22Rv1 (cell line): ENCODE measurements at regions not wholly inside any gene's neighbourhood (a gene's known extent, or its start where the extent isn't known, plus 50 kb on each side); places are given as distances from the start of the nearest gene placed in this dataset.
"Not testable (repeated sequence)": the region's sequence is repeated elsewhere in the genome, so short reads cannot be mapped to it uniquely, and the experiment has no call there.

Experiments
- H3K27ac ChIP-seq: fragments of 450-650 bp; 2 replicates; pipeline ENCODE4 v1.5.1; 2017
- ZFX ChIP-seq: fragments of 450-650 bp; IDR thresholded peaks from 2 replicates; pipeline ENCODE4 v1.6.1; 2017; ENCODE audit warnings: antibody characterized with exemption, borderline replicate concordance
- TF ChIP-seq, protein P1 (sequence below): fragments of 450-650 bp; IDR thresholded peaks from 2 replicates; pipeline ENCODE4 v1.5.1; 2017; ENCODE audit warnings: mild to moderate bottlenecking

DNA sequence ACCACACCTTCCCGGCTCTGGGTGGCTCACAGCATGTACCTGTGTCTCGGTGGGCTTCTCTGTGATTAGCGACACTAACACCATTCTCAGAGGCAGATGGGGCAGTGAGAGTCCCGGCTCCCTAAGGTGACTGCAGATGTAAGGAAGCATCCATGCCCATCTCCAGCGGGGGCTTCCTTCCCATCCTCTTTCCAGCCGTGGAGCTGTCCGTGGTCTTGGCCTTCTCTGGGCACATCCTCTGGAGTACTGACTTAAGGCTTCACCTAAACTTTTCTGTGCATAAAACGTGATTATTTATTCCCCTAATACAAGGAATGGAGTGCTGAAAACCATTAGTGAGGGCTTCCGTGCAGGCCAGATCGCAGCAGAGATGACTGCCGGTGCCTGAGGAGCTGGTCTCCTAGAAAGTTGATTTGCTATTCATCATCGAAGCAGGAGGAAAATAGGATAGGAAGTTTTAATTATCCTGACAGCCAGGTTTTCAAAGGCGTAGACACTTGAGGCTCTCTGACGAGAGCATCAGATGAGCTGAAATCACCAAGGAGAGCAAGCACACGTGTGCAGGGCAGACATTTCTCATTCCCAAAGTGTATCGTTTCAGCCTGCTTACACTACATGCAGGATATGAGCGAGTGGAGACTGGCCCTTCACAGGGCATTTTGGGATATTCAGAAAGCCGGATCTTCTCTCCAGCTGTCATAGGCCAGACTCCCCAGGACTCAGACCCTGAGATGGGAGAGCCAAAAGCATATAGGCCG lies 186.1 kb upstream of the SALL3 start:
- no peak for TF ChIP-seq ZFX
- TF ChIP-seq, protein P1, sequence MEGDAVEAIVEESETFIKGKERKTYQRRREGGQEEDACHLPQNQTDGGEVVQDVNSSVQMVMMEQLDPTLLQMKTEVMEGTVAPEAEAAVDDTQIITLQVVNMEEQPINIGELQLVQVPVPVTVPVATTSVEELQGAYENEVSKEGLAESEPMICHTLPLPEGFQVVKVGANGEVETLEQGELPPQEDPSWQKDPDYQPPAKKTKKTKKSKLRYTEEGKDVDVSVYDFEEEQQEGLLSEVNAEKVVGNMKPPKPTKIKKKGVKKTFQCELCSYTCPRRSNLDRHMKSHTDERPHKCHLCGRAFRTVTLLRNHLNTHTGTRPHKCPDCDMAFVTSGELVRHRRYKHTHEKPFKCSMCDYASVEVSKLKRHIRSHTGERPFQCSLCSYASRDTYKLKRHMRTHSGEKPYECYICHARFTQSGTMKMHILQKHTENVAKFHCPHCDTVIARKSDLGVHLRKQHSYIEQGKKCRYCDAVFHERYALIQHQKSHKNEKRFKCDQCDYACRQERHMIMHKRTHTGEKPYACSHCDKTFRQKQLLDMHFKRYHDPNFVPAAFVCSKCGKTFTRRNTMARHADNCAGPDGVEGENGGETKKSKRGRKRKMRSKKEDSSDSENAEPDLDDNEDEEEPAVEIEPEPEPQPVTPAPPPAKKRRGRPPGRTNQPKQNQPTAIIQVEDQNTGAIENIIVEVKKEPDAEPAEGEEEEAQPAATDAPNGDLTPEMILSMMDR, result no peak
- no peak overlapping the region for H3K27ac ChIP-seq

DNA sequence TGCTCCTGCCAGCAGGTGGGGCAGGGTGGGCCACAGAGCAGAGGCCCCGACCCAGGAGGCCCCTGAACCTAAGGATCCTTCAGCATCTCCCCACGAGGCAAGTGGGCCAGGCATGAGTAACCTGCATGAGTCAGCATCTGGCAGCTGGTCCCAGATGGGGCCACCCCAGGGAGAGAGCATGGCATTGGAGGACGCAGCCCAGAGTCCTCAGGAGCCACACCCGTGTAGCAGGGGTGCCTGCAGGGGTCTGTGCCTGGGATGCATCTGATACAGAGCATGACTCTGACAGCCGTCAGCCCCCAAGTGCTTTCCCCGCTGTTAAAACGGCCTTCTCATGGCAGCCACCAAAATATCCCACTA lies 185.6 kb upstream of the SALL3 start:
- TF ChIP-seq, protein P1, result no peak
- TF ChIP-seq ZFX, result no peak
- H3K27ac ChIP-seq, result no peak overlapping the region

DNA sequence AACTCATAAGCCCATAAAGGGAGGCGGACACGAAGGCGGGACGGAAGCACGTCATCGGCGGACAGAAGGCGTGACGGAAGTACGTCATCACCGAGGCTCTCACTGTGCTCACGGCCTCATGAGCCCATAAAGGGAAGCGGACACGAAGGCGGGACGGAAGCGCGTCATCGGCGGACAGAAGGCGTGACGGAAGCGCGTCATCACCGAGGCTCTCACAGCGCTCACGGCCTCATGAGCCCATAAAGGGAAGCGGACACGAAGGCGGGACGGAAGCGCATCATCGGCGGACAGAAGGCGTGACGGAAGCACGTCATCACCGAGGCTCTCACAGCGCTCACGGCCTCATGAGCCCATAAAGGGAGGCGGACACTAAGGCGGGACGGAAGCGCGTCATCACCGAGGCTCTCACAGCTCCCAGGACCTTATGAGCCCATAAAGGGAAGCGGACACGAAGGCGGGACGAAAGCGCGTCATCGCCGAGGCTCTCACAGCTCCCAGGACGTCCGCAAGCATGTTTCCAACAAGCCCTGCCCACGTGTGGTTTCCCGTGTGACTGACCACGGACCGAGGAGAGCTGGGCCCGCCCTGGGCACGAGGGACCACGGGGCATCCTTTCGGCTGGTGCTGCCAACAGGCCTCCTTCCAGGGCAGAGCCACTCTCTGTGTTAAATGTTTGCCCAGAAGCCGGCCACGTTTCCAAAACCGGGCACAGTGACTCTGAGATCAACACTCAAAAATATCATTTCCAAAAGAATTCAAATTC lies 182.7 kb upstream of the SALL3 start:
- no peak overlapping the region for H3K27ac ChIP-seq
- no peak for TF ChIP-seq ZFX
- TF ChIP-seq, protein P1, result no peak

DNA sequence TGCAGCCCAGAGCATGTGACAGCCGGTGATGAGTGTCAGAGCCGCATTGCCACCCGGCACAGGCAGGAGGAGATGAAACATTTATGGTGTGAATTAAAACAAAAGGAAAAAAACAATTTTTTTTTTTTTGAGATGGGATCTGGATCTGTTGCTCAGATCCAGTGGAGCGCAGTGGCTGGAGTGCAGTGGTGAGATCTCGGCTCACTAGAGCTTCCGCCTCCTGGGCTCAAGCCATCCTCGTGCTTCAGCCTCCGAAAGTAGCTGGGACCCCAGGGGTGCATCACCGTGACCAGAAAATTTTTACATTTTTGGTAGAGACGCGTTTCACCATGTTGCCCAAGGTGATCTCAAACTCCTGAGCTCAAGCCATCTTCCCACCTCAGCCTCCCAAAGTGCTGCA lies 182.1 kb upstream of the SALL3 start:
- TF ChIP-seq ZFX, result no peak
- TF ChIP-seq, protein P1, result no peak

DNA sequence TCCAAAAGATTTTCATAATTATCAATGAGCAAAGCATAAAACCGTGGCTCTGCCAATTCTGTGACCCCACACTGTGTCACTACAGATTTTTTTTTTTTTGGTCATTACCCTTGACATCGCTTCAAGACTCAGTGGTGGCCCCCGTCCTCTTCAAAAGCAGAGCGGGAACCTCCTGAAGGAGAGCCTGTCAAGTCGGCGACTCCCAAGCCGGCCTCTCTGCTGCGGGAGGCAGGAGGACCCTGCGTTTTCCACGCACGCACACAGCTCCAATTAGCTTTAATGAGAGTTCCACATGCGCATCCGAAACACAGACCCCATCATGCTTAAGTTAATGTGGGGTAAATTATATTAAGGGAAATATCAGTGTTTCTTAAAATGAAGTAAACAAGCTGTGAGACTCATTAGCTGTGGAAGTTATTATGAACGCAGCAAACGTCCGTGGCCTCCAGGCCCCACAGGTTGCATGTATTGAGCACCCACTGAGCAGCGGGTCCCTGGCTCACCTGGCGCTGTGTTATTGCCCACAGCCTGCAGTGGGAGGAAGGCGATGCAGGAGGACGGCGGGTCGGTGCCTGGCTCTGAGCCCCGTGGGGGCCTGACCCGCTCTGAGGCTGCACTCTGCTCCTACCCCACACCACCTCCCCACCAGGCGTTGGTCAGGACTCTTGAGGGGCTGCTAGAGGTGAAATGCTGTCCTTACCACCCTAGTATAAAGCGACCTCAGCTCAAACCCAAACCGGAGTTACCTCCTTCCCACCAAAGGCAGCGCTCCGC lies 181.0 kb upstream of the SALL3 start:
- no peak overlapping the region for H3K27ac ChIP-seq
- TF ChIP-seq, protein P1, result no peak

More for the DNA sequence above, 182.1 kb upstream of the SALL3 start:
- H3K27ac ChIP-seq, result no peak overlapping the region

DNA sequence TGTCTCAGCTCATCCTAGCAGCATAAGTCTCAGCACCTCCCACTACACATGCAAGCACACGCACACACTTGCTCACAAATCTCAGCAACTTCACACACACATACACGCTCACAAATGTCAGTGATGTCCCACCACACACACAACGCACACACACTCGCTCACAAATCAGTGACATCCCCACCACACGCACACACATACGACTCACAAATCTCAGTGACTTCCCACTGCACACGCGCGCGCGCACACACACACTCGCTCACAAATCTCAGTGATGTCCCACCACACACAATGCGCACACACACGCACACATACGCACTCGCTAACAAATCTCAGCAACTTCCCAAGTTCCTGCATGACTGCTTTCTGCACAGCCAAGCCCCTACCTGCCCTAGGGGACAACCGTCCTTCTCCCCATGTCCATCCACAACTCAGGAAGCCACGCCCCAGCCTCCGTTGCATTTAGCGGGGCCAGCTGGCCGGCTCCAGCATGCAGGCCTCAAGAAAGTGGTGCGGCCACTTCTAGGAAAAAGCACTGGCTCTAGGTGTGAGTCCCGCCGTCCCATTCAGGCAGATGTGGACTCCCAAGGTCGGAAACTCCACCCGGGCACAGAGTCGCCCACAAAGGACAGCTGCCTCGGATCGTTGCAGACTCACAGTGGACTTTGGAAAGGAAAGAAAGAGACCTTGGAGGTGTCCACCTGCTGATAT lies 180.1 kb upstream of the SALL3 start:
- TF ChIP-seq ZFX, result no peak
- TF ChIP-seq, protein P1, result no peak
- H3K27ac ChIP-seq, result no peak overlapping the region

DNA sequence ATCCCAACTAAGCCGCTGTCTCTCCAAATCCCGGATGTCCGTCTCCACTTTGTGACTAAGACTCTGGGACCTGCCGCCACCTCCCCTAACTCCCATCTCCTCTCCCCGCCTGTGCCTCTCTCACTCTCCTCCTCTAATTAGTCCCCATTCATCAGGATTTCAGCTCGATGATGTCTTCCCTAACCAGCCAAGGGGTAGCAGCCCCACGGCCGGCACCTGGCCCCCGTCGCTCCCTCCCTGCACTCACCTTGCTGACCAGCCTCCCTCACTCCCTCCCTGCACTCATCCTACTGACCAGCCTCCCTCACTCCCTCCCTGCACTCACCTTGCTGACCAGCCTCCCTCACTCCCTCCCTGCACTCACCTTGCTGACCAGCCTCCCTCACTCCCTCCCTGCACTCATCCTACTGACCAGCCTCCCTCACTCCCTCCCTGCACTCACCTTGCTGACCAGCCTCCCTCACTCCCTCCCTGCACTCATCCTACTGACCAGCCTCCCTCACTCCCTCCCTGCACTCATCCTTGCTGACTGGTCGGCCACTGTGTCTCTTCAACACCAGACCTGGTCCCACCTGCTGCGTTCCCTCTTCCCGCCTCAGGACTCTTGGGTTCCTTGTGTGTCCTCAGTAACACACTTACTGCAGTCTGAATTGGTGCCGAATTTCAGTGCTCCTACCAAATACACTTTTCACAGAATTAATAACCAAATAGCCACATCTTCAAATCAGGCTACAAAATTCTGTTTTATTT lies 179.3 kb upstream of the SALL3 start:
- H3K27ac ChIP-seq, result not testable (repeated sequence)
